Muscle of arm (tissue), 1 donor: ENCODE measurements at regions not wholly inside any gene's neighbourhood (a gene's known extent, or its start where the extent isn't known, plus 50 kb on each side); places are given as distances from the start of the nearest gene placed in this dataset.
A peak's percentile ranks its signal among the peaks of the same experiment; 100 is the strongest.
"Not testable (repeated sequence)": the region's sequence is repeated elsewhere in the genome, so short reads cannot be mapped to it uniquely, and the experiment has no call there.

ENCODE experiments used
- DNase-seq: peaks from one replicate; pipeline ENCODE4 v3.0.0-alpha.2; 2013

GRCh38 chr1:173300061-173301044 is 93.2 kb upstream of the TNFSF4 start:
- DNase-seq, result no peak

GRCh38 chr1:173301507-173301906 is 94.4 kb upstream of the TNFSF4 start:
- no peak for DNase-seq

GRCh38 chr1:173302366-173302765 is 95.2 kb upstream of the TNFSF4 start:
- no peak for DNase-seq

GRCh38 chr1:173302890-173303829 is 96.0 kb upstream of the TNFSF4 start:
- no peak for DNase-seq

GRCh38 chr1:173303984-173304383 is 96.9 kb upstream of the TNFSF4 start:
- DNase-seq, result no peak

- no peak for DNase-seq
Measured at GRCh38 chr1:173304529-173305227, 97.5 kb upstream of the TNFSF4 start.

- no peak for DNase-seq
Measured at GRCh38 chr1:173307845-173308244, 100.7 kb upstream of the TNFSF4 start.

- DNase-seq, result no peak
Measured at GRCh38 chr1:173314656-173315055, 107.5 kb upstream of the TNFSF4 start.

- no peak for DNase-seq
Measured at GRCh38 chr1:173315296-173315695, 108.2 kb upstream of the TNFSF4 start.

GRCh38 chr1:173318788-173319187 is 111.7 kb upstream of the TNFSF4 start:
- no peak for DNase-seq

GRCh38 chr1:173324352-173324751 is 117.2 kb upstream of the TNFSF4 start:
- DNase-seq, result not testable (repeated sequence)

- not testable (repeated sequence) for DNase-seq
Measured at GRCh38 chr1:173327987-173328386, 120.9 kb upstream of the TNFSF4 start.

- no peak for DNase-seq
Measured at GRCh38 chr1:173328961-173329360, 121.8 kb upstream of the TNFSF4 start.

GRCh38 chr1:173329726-173330125 is 122.6 kb upstream of the TNFSF4 start:
- no peak for DNase-seq

GRCh38 chr1:173330149-173330951 is 123.2 kb upstream of the TNFSF4 start:
- DNase-seq, result peak; percentile 15

GRCh38 chr1:173330952-173331548 is 123.9 kb upstream of the TNFSF4 start:
- not testable (repeated sequence) for DNase-seq

- no peak for DNase-seq
Measured at GRCh38 chr1:173332026-173332425, 124.9 kb upstream of the TNFSF4 start.

GRCh38 chr1:173333581-173333980 is 126.5 kb upstream of the TNFSF4 start:
- DNase-seq, result no peak

- DNase-seq, result no peak
Measured at GRCh38 chr1:173337126-173337525, 130.0 kb upstream of the TNFSF4 start.

GRCh38 chr1:173341307-173341706 is 134.2 kb upstream of the TNFSF4 start:
- DNase-seq, result peak; percentile 7
